T-helper 1 cell treated with Interleukin-12 subunit alpha and Interleukin-12 subunit beta and Interleukin-4 antibody, amounts not matched to agents 30 ng/mL and 1 ng/mL, for 36 hours (primary cell): ENCODE measurements at regions not wholly inside any gene's neighbourhood (a gene's known extent, or its start where the extent isn't known, plus 50 kb on each side); places are given as distances from the start of the nearest gene placed in this dataset.
"Not testable (repeated sequence)": the region's sequence is repeated elsewhere in the genome, so short reads cannot be mapped to it uniquely, and the experiment has no call there.

Experiments used
- intact Hi-C: fragments of 100-400 bp; cut with micrococcal nuclease; formaldehyde crosslinking; loops from one replicate; pipeline ENCODE4 v1.15.1; 2024

DNA sequence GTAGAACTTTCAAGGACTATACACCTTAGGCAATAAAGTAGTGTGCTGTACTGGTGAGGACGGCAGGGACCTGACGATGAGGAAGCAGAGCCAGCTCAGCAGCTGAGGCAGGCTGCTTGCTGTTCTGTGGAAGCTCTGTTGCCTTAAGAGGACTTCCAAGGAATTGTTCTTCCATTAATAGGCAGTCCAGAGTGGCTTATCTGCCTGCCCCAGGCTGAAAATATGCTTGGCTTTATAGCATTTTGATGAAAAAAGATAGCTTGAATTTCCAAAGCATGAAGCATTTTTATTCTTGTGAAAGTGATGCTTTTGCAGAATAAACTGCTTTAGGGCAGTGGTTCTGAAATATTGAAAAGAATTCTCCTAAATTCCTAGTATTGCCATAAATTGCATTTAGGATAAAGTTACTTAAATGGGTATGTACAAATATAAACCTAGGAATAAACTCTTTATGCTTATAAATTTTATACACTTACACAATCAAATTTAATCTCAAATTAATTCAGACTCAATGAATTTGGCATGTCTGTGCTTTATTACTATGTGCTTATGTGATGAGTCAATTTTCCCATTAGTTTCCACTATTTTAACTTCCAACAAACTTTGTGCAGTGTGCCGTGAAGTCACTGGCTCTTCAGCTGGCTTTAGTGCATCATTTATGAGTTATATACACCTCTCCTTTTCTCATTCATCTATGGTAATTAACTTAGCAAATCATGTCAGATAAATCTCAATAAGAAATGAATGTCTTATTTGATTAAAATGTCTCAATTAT, 231.0 kb upstream of the RASGRP1 start:
- intact Hi-C loops = no loop called here

DNA sequence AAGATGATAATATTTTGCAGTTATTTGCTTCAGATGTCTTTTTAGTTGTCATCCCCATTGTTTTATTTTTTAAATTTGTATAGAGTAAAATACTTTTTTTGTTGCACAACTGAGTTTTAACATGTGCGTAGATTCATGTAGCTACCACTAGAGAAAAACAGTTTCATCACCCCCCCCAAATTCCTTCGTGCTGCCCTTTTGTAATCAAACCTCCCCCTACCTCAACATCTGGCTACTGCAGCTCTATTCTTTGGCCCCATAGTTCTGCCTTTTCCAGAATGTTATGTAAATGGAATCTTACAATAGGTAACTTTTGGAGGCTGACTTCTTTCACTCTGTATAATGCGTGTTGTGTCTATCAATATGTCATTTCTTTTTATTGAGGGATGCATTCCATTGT, 232.0 kb upstream of the RASGRP1 start:
- intact Hi-C loops = no loop called here

DNA sequence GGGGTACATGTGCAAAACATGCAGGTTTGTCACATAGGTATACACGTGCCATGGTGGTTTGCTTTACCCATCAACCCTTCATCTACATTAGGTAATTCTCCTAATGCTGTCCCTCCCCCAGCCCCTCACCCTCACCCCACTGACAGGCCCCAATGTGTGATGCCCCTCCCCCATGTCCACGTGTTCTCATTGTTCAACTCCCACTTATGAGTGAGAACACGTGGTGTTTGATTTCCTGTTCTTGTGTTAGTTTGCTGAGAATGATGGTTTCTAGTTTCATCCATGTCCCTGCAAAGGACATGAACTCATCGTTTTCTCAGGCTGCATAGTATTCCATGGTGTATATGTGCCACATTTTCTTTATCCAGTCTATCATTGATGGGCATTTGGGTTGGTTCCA, 232.9 kb upstream of the RASGRP1 start:
- intact Hi-C loops = not testable (repeated sequence)

DNA sequence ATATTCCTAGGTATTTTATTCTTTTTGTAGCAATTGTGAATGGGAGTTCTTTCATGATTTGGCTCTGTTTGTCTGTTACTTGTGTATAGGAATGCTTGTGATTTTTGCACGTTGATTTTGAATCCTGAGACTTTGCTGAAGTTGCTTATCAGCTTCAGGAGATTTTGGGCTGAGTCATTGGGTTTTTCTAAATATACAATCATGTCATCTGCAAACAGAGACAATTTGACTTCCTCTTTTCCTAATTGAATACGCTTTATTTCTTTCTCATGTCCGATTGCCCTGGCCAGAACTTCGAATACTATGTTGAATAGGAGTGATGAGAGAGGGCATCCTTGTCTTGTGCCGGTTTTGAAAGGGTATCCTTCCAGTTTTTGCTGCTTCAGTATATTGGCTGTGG, 234.6 kb upstream of the RASGRP1 start:
- intact Hi-C loops = not testable (repeated sequence)

DNA sequence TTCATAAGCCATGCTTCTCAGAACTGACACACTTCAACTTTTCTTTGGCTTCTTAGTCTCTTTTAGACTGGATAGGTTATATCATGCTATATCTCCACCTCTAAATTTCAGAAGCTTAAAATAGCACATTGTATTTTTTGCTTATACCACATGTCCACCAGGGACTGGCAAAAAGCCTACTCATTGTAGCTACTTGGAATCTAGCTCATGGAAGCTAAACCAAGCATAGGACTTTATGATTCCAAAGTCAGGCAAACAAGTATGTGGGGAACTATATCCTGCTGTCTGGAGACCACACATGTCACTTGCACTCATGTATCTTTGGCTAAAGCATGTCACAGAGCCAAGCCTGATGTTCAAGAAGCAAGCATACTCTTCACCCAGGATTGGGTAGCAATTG, 245.0 kb upstream of the RASGRP1 start:
- intact Hi-C loops = no loop called here

DNA sequence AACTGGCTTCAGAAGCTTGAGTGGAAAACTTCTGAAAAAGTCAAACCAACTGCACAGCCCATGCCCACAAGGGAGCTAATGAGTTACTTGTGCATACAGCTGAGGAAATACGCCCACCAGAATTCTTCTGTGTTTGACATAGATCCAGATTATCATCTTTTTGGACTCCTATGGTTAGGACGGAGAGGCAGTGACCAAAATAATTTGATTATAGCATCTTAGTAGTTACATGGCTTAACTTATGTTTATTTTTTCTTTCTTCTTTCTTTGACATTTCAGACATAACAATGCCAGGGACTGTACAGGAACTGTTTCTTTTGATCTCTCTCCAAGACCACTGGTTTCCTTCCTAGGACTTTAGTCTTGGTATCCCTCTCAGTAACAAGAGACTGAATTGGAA, 246.1 kb upstream of the RASGRP1 start:
- intact Hi-C loops = no loop called here

DNA sequence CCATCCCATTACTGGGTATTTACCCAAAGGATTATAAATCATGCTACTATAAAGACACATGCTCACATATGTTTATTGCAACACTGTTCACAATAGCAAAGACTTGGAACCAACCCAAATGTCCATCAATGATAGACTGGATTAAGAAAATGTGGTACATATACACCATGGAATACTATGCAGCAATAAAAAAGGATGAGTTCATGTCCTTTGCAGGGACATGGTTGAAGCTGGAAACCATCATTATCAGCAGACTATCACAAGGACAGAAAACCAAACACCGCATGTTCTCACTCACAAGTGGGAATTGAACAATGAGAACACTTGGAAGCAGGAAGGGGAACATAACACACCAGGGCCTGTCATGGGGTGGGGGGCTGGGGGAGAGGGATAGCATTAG, 249.6 kb upstream of the RASGRP1 start:
- intact Hi-C loops = not testable (repeated sequence)

DNA sequence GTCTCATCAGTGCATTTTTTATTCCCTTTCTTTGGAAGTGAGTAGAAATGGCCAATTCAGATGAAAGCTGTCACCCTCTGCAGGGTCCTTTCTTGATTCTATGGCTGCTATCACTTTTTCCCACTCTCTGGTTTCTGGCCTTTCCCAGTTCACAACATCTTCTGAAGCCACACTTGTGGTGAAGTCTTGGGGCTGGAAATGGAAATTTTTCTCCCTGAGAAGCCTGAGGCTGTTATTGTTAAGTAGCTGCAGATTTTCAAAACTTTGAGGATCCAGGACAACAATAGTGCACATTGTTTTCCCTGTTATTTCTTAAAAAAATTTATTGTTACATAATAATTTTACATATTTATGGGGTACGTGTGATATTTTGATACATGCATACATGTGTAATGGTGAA, 250.3 kb upstream of the RASGRP1 start:
- intact Hi-C loops = no loop called here

DNA sequence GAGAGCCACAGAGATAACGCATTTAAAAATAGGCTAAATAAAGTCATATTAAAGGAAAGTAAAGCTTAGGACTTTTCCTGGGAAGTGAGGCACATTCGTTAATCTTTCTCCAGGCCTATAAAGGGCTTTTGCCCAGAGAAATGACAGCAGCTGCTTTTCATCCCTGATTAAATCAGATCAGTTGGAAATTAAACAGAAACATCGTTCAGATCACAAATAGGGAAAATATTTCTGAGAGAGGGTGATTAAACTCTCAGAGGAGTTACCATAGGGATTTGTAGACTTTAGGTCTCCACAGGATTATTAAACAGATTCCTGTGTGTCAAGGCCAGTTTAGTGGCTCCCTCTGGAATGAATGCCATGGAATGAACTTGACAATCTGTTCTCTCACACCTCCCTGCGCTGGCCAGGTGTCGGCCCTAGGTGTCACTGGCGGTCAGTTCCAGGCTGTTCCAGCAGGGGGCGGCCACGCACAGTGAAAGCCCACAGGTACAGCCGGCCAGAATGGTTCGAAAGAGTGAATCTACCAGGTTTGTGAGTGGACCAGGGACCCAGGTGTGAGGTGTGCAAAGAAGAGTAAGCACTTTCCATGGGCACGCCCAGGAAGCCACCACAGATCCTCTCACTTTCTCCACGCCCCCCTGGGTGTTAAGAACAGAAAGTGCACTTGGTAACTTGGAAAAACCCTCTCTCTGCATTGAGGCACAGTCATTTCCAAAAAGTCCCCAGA, 253.0 kb upstream of the RASGRP1 start:
- intact Hi-C loops = loop anchor here (1.0 to 2.0 kb wide), 4 partner anchors 109 to 940 kb away; no protein-coding TSS in a partner anchor

DNA sequence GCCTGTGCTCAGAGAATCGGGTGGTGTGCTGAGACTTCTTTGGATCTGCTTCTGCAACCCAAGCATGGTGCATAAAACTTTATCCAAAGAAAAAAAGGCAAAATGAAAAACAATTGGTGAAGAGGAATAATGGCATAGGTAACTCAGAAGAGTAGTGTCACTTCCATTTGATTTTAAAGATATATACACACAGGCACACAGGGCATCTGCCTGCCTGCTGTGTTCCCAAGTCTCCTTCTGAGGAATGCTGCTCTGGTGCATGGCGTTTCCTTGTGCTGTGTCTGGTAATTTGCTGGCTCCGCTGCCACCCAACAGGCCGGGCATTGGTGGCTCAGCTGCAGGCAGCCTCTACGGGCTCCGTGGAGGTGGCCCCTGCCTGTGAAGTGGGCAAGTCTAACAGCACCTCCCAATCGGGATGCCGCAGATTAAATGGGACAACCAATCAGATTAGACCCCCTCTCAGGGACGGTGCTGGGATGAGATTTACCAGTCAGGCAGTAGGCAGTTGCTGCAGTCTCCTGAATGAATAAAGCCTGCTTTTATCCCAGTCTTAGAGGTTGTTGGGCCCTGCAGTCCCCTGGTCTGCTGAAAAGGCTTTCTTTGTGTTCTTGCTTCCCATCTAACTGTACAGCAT, 253.7 kb upstream of the RASGRP1 start:
- intact Hi-C loops = no loop called here

DNA sequence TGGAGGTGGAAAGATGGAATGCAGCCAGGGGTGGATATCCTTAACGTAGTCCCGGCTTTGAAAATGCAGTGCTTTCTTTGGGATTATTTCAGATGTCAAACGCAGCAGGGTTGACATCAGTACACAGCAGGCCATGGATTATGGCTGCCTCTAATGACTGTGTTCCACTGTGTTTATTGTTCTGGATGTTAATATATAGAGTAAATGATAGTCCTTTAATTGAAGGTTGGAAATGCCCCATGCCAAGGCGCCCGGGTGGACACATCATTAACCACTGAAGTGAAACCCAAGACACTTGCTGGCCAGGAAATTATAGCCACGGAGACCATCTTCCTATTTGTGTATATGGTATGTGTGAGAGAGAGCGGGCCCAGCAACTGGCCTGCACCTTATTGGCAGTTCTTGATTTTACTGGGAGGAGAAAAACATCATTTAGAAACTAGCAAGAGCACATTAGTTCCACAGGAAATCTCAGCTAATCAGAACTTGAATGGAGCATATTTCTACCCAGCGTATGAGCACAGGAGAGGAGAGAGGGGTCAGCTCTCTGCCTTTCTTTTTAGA, 254.9 kb upstream of the RASGRP1 start:
- intact Hi-C loops = no loop called here

DNA sequence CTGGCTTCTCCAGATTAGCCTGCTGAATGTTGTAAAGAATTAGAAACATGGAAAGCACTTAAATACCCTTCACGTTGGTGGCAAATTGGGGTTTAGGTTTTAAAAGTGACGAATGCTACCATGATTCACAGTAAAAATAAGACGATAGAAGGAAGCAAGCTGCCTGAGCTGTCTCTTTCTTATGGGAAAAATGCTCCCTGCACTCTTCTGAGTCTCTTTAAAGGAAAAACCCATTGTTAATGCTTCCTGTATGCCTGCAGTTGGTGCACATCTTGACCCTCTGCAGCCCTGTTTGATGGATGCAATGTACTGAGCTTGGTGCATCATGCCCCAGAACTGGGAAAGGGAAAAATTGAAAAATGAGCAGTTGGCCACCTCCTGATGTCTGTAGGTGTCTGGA, 258.6 kb upstream of the RASGRP1 start:
- intact Hi-C loops = no loop called here

DNA sequence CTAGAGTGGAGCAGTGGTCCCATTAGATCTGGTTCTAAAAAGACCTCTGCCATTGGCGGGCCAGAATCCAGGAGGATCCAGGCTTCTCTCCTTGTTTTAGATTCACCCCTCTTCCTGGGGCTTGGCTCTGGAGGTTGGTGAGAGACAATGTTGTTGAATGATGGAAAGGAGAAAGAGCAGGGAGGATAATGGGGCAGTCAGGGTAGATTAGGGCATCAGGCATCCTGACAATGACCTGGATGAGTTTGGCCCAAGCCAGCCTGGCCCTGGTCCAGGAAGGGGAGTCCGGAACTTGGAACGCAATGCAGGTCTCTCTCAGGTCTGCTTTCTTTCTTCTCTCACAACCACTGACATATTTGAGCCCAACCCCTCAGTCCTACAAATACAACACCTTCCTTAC, 260.1 kb upstream of the RASGRP1 start:
- intact Hi-C loops = no loop called here

DNA sequence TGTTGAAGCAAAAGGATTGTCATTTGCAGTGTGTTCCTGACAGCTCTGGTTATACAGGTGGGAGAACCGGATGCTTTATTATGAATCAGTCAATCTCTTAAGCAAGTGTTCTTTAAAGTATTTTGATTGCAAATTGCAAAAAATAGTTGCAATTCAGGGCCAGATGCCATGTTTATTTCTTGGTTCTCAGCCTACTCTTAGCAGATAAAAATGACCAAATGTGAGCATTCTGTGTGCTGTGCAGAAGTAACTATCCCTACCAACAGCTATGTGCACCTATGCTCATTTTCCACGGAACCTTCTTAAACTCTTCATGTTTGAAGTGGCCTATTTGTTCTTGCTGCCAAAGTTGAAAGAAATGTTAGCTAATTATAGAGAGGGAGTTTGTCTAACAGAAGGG, 262.3 kb upstream of the RASGRP1 start:
- intact Hi-C loops = no loop called here

DNA sequence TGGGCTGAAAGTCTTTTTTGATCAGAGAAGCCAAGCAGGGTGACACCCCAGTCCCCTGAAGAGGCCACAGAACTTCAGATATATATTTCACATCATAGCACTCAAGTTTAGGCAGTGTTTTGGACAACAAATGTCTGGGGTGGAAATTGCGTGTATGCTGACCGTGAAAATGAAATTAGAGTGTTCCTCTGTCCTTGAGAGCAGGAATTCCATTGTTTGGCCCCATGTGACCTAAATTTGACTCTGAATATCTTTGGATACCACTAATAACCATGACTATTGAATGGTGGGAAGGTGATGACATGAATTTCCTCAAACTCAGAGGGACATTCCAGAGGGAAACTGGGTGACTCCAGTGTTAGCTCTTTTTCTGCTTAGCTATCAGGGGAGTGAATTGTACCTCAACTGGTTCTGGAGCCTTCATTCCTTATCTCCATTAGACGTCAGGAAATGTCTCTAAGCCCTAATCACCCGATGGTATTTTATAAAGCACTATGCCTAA, 263.5 kb upstream of the RASGRP1 start:
- intact Hi-C loops = no loop called here

DNA sequence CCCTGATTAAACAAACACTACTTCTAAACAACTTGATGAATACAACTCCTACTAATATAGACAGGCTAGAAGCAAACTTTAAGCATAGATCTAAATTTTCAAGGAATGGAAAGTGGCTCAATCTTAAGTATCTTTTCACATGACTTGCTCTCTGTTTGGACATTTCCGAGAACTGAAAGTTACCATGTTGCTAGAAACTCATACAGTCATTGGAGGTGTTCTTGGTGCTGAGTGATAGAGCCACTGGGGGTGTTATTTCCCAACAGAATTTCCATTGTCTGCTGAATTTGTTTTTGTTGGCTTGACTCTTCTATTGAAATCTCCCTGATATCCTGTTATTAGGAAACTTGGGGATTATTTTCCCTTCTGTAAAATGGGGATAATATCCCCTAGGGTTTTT, 264.5 kb upstream of the RASGRP1 start:
- intact Hi-C loops = no loop called here

DNA sequence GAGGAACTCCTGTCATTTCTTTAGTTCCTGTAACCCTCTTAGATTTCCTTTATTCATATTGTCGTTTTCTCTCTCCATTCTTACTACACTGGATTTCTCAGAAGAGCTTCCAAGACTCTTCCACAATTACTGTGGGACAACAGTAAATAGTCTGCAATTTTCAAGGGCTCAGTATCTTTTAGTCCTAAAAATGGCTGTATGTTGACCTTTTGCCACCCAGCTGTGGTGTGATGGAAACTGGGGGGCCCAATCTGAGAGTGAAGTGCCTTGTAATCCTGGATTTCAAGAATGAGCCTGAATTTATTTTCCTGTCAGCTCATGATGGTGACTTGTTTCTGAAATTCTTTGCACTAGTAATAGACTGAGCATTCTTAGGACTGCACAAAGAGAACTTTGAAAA, 277.6 kb upstream of the RASGRP1 start:
- intact Hi-C loops = no loop called here

DNA sequence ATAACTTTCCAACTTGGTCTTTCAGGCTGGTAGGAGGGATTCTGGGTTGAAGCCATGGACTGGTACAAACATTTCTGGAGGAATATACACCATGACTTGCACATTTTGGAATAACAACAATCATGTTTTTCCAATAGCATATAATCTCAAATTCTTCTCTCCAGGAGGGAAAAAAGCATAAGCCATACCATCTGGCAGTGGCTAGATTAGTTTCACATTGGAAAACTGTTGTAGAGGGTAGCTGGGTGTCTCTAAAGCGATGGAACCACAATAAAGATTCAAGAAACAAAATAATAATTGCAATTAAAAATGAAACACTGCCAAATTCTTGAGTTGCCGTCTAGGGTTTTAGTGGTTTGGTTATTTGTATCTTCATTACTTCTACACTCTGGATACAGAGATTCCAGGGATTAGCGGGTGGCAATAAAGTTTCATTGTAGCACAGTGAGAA, 278.5 kb upstream of the RASGRP1 start:
- intact Hi-C loops = no loop called here

DNA sequence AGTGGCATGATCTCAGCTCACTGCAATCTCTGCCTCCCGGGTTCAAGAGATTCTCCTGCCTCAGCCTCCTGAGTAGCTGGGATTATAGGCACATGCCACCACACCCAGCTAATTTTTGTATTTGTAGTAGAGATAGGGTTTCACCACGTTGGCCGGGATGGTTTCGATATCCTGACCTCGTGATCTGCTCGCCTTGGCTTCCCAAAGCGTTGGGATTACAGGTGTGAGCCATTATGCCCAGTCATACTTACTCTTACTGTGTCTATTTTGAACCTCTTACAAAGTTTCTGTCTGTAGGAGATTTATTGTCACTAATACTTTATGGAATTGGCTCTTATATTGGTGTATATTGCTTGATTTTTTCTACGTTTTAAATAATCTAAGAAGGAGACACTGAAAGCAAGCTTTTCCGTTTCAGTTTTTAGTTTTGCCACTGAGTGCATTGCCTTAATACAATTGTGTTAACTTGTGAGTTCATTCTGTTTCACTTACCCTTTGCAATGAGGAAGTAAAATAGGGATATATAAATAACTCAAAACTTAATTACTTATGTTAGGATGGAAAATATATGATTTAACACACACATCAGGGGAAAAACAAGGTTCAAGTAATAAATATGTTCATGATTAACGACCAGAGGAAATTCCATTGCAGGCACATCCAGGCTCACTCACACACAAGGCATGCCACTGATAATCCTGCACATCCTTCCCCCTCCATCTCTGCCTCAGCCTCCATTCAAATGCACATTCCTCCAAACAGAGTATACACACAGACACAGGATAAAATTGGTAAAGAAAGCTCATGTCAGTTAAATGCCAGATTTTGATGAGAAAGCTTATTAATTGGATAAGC, 279.3 kb upstream of the RASGRP1 start:
- intact Hi-C loops = no loop called here

DNA sequence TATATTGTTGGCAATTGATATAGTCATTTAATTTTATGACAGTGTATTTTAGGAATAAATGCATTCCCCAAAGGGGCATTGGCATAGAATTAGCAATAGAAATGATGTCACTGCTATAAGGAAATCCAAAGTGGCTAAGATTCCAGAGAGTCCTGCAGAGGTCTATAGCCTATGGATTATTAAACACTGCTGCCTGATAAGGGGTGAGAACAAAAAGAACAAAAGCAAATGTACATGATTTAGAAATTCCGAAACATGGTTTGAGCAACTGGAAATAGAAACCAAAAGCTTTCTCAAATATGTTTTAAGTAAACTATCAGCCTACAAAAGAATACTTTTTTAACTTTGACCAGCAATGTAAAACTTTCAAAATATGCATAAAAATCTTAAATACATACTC, 280.1 kb upstream of the RASGRP1 start:
- intact Hi-C loops = no loop called here

DNA sequence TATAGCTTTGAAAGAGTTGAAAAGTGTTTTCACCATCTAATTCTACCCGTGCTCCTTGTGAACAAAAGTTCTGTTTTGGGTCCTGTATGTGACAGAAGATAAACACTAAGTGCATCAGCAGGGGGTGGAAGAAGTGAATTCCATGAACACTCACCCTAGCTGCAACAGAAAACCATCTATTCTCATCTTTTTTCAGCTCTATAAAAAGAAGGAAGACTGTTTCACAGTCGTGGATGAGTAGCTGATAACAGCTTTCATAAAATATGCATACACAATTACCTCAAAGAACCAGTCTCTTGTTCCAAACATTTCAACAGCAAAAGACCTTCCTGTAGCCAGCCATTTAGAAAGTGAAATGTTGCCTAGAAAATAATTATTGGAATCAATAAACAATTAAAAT, 281.7 kb upstream of the RASGRP1 start:
- intact Hi-C loops = no loop called here
